GM19025 (cell line): ENCODE measurements at regions not wholly inside any gene's neighbourhood (a gene's known extent, or its start where the extent isn't known, plus 50 kb on each side); places are given as distances from the start of the nearest gene placed in this dataset.
"Not testable (repeated sequence)": the region's sequence is repeated elsewhere in the genome, so short reads cannot be mapped to it uniquely, and the experiment has no call there.

Experiments
- ATAC-seq: cut with Tn5 transposase; IDR thresholded peaks from one replicate; pipeline ENCODE4 v1.9.1; 2021; ENCODE audit warnings: mild to moderate bottlenecking, low read depth, moderate library complexity; ENCODE audit not compliant: unreplicated experiment

DNA sequence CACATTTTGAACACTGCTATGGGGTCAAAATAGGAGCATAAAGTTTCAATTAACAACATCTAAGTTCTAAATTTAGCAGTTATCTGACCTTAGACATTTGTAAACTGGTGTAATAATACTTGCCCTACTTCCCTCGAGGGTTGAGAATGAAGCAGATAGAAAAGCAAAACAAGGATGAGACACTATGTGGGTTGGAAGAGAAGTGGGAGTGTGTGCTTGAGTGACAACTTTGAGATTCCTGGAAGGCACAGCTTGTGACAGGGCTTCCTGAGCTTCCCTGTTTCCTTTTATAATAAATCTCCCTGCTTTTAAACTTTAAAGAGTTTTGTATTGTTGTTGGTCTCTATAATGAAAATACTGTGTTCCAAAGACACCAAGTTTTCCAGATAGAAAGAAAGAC, 128.6 kb upstream of the CHST9 start:
- ATAC-seq: no peak

DNA sequence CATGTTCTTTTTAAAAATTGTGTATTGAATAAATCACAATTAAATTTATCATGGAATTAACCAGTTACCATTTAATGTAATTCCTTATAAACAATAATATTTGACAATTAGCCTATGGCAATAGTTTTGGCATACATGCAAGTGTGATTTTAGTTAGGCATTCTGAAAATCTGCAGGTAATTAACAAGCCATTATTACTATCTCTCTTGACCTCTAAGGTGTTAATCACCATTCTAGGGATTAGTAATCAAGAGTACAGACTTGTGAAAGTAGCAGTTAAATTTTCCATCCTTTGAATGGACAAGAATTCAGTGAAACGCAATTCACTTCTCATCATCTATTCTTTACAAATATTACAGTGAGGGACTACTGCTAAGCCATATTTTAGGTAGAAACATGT, 127.7 kb upstream of the CHST9 start:
- no peak for ATAC-seq

DNA sequence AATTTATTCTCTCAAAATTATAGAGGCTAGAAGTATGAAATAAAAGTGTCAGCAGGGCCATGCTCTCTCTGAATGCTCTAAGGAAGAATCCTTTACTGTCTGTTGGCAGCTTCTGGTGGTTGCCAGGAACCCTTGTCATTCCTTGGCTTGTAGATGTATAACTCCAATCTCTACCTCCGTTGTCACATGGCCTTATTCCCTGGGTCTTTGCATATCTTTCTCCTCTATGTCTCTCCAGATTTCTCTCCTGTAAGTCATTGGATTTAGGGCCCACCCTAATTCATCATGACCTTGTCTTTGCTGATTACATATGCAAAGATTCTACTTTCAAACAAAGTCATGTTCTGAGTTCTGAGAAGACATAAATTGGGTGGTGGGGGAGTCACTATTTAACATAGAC, 127.0 kb upstream of the CHST9 start:
- ATAC-seq: no peak

DNA sequence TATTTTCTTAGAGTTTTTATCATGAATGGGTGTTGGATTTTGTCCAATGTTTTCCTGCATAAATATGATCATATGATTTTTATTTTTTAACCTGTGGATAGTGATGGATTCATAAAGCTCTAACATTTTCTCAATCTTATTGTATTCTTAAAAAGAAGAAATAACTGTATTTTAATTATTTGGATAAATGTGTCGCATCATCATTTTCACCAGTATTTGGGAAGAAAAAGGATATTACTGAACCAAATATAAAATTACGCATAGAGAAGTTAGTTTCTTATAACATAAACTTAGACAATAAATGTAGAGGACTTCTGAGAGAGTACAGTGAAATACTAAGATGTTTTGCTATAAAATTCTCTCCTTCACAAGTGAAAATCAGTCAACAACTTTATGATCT, 126.0 kb upstream of the CHST9 start:
- ATAC-seq: no peak

DNA sequence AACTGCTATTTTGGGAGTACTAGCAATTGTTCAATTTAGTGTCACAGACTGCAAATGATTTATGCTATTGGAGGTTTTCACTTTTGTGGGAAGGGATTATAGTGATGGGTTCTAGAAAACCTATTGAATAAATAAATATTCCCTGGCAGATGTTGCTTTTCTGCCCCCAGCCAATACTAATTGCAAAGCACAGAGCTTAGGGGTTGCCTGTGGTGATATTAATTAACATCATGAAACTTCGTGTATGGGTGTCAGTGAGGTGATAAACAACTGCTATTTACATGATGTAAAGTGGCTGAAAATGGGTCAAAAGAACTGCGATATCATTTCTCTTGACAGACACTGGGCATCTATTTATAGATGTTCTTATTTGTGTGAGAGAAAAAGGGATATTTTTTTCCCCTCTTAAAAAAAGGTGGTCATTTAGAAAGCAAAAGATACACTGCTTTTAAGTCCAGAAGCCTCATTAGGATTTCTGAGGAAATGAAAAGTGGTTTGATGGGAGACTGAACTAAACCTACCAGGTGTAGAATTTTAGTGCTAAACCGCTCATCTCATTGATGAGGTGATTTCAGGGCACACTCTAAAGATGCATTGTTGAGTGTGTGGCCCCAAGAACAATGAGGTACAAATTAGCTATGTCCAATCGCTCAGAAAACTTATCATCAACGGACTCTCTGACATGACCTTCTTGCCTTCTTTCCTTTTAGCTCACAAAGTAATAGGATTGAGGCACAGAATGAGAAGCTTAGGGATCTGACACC, 116.7 kb upstream of the CHST9 start:
- no peak for ATAC-seq

DNA sequence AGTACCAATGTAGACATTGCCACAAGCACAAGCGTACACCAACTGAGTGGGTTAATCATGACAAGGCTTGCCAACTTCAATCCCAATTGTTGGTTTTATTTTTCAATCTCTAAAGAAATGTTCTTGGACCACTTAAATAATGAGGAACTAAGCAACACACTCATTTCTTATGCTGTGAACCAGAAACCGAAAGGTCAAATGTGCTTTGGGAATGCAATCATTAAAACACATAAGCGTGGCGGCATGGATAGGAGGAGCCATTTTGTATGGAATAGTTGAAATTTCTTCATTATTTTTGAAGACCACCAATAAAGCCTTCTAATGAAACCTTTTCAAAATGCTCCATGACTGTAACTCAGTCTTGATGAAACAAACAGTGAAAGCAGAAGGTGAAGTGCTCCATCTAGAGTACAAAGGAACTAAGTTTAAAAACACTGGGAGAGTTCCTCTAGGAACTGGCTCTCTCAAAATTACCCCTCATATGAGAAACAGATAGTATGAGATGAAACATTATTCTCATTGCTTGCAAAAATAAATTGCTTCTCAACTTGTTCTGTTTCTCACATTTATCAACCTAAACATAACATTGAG, 113.2 kb upstream of the CHST9 start:
- ATAC-seq: no peak

DNA sequence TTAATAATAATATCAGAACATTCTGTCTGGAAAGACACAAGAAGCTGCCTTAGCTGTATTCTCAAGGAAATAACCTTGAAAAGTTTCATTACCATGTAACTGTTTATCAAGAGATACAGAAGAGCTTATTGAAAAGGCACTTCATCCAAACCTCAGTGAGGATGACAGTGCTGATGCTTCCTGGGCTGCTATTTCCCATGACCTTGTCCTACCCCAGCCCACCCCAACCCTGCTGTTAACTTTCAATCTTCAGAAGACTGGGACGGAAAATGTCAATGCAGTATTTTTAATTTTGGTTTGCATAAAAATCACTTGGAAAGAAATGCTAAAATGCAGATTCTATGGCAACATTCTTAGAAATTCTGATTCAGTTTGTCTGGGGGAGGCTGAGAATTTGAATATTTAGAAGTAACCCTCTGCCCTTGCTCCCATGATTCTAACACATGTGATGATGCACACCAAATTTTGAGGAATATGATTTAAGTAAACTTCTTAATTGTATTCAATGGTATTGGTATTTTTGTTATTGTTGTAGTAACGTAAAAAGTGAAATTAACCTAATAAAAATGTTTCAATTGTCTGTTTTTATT, 101.0 kb upstream of the CHST9 start:
- ATAC-seq: not testable (repeated sequence)

DNA sequence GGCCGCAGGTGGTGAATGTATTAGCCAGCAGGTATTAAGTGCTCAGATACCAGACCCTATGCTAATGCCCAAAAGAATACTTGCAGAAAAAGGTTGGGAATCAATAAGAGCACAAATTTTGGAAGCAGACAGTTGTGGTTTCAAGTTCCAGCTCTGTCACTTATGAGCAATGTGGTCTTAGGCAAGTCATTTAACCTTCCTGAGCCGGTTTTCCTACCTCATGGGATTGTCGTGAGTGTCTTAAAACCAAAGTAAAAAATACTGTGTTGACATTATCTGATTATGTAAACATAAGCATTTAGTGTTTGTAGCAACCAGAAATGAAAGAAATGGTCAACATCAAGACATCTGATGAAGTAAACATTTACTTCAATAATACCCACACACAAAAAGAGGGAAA, 93.0 kb upstream of the CHST9 start:
- no peak for ATAC-seq

DNA sequence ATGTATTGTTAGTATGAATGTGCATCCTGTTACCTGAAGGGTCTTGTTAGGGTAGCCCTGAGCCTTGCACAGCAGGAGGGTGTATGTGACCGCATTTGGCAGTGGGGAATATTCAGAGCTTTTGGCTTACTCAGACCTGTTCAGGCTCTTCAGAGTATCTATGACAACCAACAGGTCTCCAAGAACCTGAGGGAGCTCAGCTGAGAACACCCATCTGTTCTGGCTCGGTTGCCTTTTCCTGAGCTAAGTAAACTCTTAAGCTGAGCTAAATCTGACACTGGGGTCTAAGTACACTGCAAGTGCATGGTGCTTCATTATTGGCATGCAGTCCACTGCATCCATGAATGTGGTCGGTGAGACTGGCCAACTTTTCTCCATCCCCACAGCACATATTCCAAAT, 92.4 kb upstream of the CHST9 start:
- no peak for ATAC-seq

DNA sequence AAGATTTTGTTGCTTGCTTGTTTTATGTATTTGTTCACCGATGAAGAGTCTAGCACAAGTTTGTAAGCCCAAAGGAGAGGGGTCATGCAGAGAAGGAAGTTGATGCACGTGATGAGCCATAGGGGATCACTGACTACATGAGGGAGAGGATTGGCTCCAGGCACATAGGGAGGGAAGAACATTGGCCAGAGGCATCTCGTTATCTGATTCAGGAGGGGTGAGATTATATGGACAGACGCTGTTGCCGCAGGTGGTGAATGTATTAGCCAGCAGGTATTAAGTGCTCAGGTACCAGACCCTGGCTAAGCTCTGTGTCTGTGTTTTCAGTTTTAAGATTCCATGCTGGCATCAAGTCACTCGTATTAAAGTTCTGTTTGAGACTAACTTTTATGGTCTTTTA, 91.8 kb upstream of the CHST9 start:
- no peak for ATAC-seq

DNA sequence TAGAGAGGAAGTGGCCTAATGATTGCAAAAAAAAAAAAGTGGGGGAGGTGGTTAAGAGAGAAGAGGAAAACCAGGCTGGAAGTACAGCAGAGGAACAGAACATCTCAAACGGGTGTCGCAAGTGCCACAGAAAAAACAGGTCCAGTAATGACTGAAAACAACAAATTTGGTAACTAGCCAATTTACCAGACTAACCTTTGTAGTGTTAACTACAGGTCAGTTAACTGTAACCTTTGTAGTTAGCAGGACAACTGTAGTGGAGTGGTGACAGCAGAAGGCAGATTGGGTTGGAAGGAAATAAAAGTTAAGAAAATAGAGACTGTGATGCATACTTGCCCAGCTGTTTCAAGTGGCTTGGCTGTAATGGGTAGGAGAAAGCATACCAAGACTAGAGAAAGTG, 91.4 kb upstream of the CHST9 start:
- ATAC-seq: no peak

DNA sequence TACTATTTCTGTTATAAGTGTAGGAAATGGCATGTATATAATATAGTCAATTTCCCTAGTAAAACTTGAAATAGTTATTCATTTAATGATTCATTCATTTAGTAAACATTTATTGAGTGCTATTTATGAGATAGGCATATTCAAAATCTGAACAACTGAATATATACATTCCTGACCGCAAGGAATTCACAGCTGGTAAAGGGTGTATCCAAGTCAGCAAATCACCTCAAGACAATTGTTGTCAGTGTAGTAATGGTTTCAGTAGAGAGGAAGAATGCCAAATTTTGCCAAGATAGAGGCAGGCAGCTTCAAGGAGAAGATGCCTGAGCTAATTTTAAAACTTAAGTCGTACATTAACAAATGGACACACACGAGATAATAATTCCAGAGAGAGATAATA, 89.8 kb upstream of the CHST9 start:
- no peak for ATAC-seq

DNA sequence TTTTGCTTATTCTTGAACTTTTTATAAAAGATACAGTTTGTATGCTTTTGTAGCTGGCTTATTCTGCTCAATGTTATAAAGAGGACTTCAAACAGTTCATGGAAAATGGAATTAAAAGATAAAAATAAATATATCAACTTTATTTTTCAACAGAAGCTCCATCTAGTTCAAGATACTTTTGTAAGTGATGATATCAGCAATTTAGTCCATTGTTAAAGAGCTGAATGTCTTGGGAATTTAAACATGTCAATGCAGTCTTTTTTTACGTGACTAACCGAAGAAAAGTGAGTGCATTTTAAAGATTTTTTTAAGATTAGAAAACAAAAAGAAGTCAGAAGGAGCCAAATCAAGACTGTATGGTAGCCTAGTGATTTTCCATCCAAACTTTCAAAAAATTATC, 85.4 kb upstream of the CHST9 start:
- no peak for ATAC-seq

DNA sequence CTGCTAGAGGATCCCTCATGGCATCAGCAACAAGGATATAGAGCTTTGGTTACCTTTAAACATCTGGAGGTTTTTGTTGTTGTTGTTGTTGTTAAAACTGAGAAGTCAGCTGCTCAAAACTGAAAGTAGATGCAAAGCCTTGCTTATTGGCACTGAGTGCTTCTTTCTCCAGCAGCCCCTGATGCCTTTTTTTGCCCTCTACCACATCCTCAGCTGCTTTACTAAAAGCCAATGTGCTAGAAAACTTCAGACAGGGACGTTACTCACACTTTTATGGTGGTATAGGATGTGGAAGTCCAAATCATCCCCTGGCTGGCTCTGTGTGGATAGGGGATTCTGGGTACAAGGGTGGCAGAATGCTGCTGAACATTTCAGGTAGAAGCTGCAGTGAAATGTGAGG, 78.3 kb upstream of the CHST9 start:
- no peak for ATAC-seq

DNA sequence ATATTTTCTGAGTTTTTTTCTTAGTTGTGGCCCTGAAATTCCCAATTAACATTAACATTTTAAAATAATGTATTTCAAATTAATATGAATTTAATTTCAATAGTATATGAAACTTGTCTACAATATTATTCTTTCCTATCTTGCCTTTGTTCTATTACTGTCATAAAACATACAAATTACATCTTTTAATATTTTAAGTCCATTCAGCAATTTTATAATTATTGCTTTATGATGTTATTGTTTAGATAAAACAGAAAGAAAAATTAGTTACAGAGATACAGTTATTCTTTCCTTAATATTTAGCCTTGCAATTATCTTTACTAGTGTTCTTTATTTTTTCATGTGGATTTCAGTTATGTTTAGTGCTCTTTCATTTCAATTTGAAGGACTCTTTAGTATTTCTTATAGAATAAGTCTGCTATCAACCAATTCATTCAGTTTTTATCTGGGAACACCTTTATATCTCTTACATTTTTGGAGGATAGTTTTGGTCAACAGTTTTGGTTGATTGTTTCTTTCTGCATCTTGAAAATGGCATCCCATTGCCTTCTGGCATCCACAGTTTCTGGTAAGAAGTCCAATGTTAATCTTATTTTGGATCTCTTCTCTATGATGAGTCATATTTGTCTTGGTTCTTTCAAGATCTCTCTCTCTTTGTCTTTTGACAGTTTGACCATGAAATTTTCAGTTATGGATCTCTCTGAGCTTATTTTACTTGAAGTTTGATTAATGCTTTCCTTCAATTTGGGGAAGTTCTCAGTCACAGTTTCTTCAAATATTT, 76.9 kb upstream of the CHST9 start:
- no peak for ATAC-seq

DNA sequence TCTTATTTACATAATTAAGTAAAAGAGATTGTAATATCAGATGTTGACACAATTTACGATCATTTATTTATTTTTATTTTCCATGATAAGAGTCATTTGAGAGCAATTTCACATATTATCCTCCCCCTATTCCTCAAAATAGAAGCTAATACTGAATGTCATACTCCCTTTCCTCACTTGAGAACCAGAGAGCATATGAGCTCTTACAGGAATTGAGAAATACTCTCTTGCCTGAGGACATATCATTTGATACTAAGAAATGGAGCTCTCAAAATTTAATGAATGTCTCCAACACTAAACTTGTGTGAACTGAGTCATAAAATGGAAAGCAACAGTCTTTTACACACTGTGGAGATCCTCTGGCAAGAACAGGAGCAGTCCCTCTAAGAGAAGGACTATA, 68.5 kb upstream of the CHST9 start:
- no peak for ATAC-seq

DNA sequence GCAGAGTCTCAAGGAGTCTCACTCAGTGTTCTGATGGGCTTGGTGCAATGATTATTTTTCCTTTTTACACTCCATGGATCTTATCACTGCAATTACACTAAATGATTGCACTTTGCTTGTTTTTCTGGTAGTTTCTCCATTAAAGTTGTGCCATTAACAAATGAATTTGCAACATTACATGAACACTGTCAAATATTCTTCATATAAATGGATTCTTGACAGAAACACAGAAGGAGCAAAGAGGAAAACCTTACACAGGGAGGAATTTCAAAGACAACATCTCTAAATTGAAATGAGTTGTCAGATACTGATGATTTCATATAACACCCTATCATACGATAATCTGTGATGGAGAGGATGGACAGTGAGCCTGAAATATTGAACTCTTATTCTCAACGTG, 65.4 kb upstream of the CHST9 start:
- no peak for ATAC-seq

DNA sequence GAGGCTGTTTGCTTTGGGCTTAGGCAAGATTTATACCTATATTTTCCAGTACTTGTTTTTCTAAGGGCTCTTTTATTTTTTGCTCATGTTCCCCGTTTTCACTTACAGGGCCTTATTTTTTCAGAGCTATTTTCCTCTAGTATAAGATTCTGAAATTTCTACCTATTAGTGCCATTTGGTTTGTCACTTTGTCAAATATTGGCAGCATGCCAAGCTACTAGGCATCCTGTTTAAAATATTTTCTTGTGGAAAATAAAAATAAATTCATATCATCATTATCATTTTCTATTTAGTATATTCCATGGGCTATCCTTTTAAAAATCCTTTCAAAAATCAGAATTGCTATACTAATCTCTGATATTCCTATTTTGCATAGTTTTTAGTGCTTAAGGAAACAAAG, 64.8 kb upstream of the CHST9 start:
- no peak for ATAC-seq

DNA sequence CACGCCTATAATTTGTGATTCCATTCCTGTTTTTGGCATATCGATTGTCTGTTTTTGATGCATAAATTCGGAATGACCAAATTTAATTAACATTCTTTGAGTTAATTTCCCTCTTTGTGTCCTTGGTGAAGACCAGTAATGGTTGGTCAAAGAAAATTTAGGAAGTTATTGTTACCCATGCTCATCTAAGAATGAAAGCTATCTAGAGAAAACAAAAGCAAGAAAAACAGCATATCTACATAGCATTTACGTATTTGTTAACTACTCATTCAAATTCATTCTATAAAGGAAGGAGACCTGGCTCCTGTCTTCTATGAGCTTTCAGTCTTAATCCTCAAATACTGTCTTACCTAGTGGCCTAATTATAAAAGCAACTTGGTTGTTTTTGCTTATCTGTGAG, 59.2 kb upstream of the CHST9 start:
- ATAC-seq: no peak

DNA sequence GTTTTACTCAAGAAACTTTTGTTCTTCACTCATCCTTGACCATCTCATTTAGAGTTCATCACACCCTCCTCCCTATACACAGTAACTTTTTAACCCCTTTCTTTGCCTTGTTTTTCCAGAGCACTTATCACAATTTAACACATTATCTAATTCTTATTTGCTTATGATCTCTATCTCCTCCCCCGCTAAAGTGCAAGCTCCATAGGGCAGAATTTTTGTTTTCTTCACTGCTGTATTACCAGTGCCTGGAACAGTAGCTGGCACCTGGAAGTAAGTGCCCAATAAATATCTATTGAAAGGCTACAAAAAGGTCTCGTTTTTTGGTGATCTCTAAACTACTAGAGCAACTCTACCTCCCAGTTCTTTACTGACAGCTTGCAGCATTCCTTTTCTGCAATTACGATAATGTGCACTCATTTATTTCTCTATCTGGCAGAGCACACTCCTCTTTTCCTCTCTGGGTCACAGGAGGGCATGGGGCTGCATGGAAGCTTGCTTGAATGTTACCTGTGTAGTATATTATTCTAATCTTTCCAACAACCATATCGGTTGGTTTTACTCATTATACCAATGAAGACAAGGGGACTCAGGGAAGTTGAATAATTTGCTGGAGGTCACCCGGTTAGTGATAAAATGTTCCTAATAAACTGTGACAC, 57.4 kb upstream of the CHST9 start:
- no peak for ATAC-seq

DNA sequence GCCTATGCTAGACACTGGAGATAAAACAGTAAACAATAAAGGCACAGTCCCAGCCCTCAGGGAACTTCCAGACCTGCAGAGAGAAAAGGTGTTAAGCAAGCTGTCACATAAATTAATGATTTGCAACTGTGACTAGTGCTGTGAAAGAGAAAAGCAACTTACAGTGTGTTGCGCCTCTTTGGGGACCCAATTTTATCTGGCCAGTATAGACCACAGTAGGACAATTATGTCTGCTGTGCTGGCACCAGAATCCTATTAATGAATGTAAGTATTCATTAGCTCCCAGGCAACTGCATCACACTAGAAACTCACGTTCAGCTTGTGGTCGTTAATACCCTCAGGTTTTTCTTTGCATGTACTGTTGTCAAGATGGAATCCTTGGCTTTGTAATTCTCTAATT, 55.3 kb upstream of the CHST9 start:
- no peak for ATAC-seq
